ENCODE measurements at regions not wholly inside any gene's neighbourhood (a gene's known extent, or its start where the extent isn't known, plus 50 kb on each side); places are given as distances from the start of the nearest gene placed in this dataset. TPM values are rescaled to one million over a fixed set of nuclear protein-coding genes. Genes with fewer than 3 reads are reported as not detected.

DNA sequence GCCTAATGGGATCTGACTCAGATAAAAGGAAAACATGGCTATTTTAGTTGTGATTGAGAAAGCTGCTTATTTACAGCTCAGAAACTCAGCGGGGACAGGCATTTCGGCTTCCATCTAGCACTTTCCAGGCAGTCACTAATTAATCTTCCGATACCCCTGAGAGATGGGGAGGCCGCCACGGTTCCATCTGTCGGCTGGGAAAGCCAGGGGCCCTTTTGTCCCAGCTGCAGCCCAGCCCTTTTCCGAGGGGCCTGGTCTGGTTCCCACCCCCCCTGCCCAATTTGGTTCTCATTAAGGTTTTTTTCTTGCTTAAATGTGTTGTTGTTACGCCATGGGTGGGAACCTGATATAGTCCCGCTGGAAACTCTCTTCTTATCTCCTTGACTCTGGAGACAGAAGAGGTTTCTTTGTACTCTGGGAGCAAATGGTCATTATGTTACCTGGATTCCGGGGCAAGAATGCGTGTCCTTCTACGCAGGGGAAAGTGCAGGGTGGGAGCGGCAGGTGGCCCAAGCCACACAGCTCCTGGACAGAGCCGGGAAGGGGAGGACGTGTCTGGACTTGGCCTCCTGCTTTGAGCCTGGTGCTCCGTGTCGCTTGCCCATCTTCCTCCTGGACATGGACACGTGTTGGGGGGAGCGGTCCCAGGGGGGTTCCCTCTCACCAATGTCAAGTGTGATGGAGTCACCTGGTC lies 50.9 kb upstream of the GSE1 start:
- DNase-seq, result peak; percentile 84 to 86
- Histone ChIP-seq H3K27ac (peak overlapping the region; percentile 92 to 95 (median 94)), H3K27me3 (no peaks in the 10 kb centered on the region), H3K9me3 (no peaks in the 10 kb centered on the region), H3K36me3 (no peaks in the 10 kb centered on the region), H3K4me3 (replicated peaks in 1 of 3) (no peak overlapping the region), H3K4me1 (peaks cover 63 to 78% of the 10 kb centered on the region in 2 donors)
- 46 to 47% methylated on average over 19 of the region's 19 CpGs for WGBS, 2 donors
- peak in 1 of 2 donors; percentile 72 for TF ChIP-seq POLR2A (IDR thresholded peaks at IDR 0.05)
- TF ChIP-seq, protein P1, sequence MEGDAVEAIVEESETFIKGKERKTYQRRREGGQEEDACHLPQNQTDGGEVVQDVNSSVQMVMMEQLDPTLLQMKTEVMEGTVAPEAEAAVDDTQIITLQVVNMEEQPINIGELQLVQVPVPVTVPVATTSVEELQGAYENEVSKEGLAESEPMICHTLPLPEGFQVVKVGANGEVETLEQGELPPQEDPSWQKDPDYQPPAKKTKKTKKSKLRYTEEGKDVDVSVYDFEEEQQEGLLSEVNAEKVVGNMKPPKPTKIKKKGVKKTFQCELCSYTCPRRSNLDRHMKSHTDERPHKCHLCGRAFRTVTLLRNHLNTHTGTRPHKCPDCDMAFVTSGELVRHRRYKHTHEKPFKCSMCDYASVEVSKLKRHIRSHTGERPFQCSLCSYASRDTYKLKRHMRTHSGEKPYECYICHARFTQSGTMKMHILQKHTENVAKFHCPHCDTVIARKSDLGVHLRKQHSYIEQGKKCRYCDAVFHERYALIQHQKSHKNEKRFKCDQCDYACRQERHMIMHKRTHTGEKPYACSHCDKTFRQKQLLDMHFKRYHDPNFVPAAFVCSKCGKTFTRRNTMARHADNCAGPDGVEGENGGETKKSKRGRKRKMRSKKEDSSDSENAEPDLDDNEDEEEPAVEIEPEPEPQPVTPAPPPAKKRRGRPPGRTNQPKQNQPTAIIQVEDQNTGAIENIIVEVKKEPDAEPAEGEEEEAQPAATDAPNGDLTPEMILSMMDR (IDR thresholded peaks at IDR 0.05), result no peak
- intact Hi-C loops (cut with DNase I), result loop anchor here (5.0 kb wide), 1 partner anchor 50 kb away; the partner anchor contains the start of gene GSE1

DNA sequence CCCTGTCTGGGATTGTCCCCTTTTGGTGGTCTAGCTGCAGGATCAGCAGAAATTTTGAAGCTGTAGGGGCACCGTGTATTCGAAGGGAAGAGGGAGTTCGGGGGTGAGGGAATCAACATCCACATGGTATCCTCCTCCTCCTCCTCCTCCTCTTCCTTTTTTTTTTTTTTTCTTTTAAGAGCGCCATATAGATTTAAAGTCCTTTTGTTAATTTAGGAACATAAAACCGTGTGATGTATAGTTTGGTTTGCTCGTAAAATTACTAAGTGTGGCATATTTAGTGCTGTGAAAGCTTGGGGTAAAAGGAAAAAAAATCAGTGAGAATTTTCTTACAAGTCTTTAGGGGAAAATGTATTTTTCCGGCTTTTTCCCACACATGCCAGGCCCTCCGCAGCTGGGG lies 50.1 kb upstream of the GSE1 start:
- intact Hi-C loops (cut with DNase I), result loop anchor here (5.0 kb wide), 1 partner anchor 49 kb away; the partner anchor contains the start of gene GSE1
- no peak for DNase-seq
- H3K27me3 ChIP-seq, result no peaks in the 10 kb centered on the region
- H3K4me1 ChIP-seq, result peaks cover 56 to 78% of the 10 kb centered on the region in 2 donors
- 82 to 85% methylated on average over 8 of the region's 8 CpGs for WGBS, 2 donors
- H3K9me3 ChIP-seq, result no peaks in the 10 kb centered on the region
- no peak overlapping the region for H3K4me3 ChIP-seq (replicated peaks in 1 of 3)
- TF ChIP-seq, protein P1 (IDR thresholded peaks at IDR 0.05), result no peak
- no peak for TF ChIP-seq POLR2A (IDR thresholded peaks at IDR 0.05)
- peak overlapping the region; percentile 92 to 95 (median 94) for H3K27ac ChIP-seq
- H3K36me3 ChIP-seq, result no peaks in the 10 kb centered on the region

Small RNAs in the stretch of these regions (microRNA-seq; reads per million reads assigned to microRNA genes)
- gene MIR5093, result not detected

Small RNAs in the stretch of these regions (small RNA-seq; reads per million reads assigned to genes)
- gene COX6CP16 (not detected), gene MIR5093 (not detected)

Data from thyroid gland (tissue), 4 donors.